B cell (primary cell): ENCODE measurements at regions not wholly inside any gene's neighbourhood (a gene's known extent, or its start where the extent isn't known, plus 50 kb on each side); places are given as distances from the start of the nearest gene placed in this dataset.

Experiments
- ATAC-seq: fragments of 200-7000 bp; cut with Tn5 transposase; one replicate; pipeline ENCODE4 v1.10.0; 2021; ENCODE audit warnings: low read depth, mild to moderate bottlenecking, moderate number of reproducible peaks, moderate library complexity
- CTCF ChIA-PET: fragments of 350-600 bp; sonication (Branson Sonifier 250); formaldehyde crosslinking; loops from one replicate; lab custom pipeline; 2021; ENCODE audit warnings: antibody characterized with exemption, inconsistent platforms; lab: Charles Lee
- POLR2A ChIA-PET: fragments of 350-600 bp; sonication (Branson Sonifier 250); formaldehyde crosslinking; loops from one replicate; lab custom pipeline; 2021; ENCODE audit warnings: antibody characterized with exemption; lab: Charles Lee
- DNase-seq: peaks from one replicate; pipeline ENCODE4 v3.0.0; 2013
- H2AFZ ChIP-seq: 2 replicates; pipeline ENCODE4 v1.6.1; 2012; ENCODE audit warnings: mild to moderate bottlenecking, low read depth, low read length; ENCODE audit not compliant: insufficient read depth, poor library complexity, severe bottlenecking
- H3K27ac ChIP-seq, 2 donors: 1 replicate in 1 of 2; 2 replicates in 1 of 2; pipeline ENCODE4 v1.5.1; 2012 to 2013; ENCODE audit warnings: low read length in 2 of 2, mild to moderate bottlenecking in 2 of 2, moderate library complexity in 1 of 2
- H3K27me3 ChIP-seq, 4 experiments: fragments of 200-600 bp in 1 of 4; sonication (generic) in 1 of 4; replicated peaks in 1 of 4; 1 replicate in 2 of 4; 2 replicates in 2 of 4; pipeline versions ENCODE4 v1.6.1 to v1.7.0; 2013 to 2016; ENCODE audit warnings: low read length in 3 of 4, mild to moderate bottlenecking in 2 of 4, mixed read lengths in 1 of 4, moderate library complexity in 1 of 4; ENCODE audit not compliant: insufficient read depth in 4 of 4, control insufficient read depth in 3 of 4; ENCODE audit errors: control extremely low read depth in 1 of 4
- H3K36me3 ChIP-seq, 2 experiments: replicated peaks in 1 of 2; 1 replicate in 1 of 2; 2 replicates in 1 of 2; pipeline versions ENCODE4 v1.6.1 to v1.7.1; 2013; ENCODE audit warnings: low read length in 1 of 2; ENCODE audit not compliant: insufficient read depth in 2 of 2, control insufficient read depth in 1 of 2; ENCODE audit errors: control extremely low read depth in 1 of 2, extremely low read depth in 1 of 2
- H3K4me1 ChIP-seq, 2 donors: fragments of 200-600 bp in 1 of 2; sonication (generic) in 1 of 2; 1 replicate in 1 of 2; 2 replicates in 1 of 2; pipeline versions ENCODE4 v1.5.1 to v1.6.1; 2013 to 2017; ENCODE audit warnings: low read length in 2 of 2; ENCODE audit not compliant: control insufficient read depth in 2 of 2, insufficient read depth in 2 of 2
- H3K4me2 ChIP-seq: replicated peaks from 2 replicates; pipeline ENCODE3; 2012; ENCODE audit warnings: mild to moderate bottlenecking, low read depth, low read length; ENCODE audit not compliant: poor library complexity, severe bottlenecking
- H3K4me3 ChIP-seq, 5 experiments: fragments of 200-600 bp in 1 of 5; sonication (generic) in 1 of 5; 1 replicate in 3 of 5; 2 replicates in 2 of 5; pipeline versions ENCODE4 v1.5.1 to v1.7.0; 2011 to 2016; ENCODE audit warnings: low read length in 4 of 5, mild to moderate bottlenecking in 4 of 5, low read depth in 2 of 5, control low read depth in 1 of 5, moderate library complexity in 1 of 5; ENCODE audit not compliant: insufficient read depth in 1 of 5; ENCODE audit errors: control extremely low read depth in 1 of 5, extremely low read depth in 1 of 5
- H3K79me2 ChIP-seq: fragments of 200-600 bp; sonication (generic); one replicate; pipeline ENCODE4 v1.6.0; 2016; ENCODE audit warnings: low read length; ENCODE audit not compliant: control insufficient read depth, insufficient read depth
- H3K9ac ChIP-seq: fragments of 200-600 bp; sonication (generic); 2 replicates; pipeline ENCODE4 v1.6.1; 2017; ENCODE audit warnings: mild to moderate bottlenecking, low read length, moderate library complexity
- H3K9me3 ChIP-seq, 3 donors: one replicate each; pipeline versions ENCODE4 v1.6.1 to v1.7.1; 2013; ENCODE audit warnings: low read length in 2 of 3; ENCODE audit not compliant: control insufficient read depth in 2 of 3, insufficient read depth in 1 of 3; ENCODE audit errors: control extremely low read depth in 1 of 3
- H4K20me1 ChIP-seq: 2 replicates; pipeline ENCODE4 v1.6.0; 2012; ENCODE audit warnings: mild to moderate bottlenecking, low read length; ENCODE audit not compliant: insufficient read depth, control insufficient read depth, poor library complexity, severe bottlenecking
- H3K27ac Mint-ChIP-seq: one replicate; pipeline ENCODE4 v1.8.0; 2021; ENCODE audit warnings: mixed read lengths
- H3K27me3 Mint-ChIP-seq: one replicate; pipeline ENCODE4 v1.8.0; 2021; ENCODE audit warnings: mixed read lengths
- H3K4me1 Mint-ChIP-seq: one replicate; pipeline ENCODE4 v1.8.0; 2021; ENCODE audit warnings: mixed read lengths
- H3K4me3 Mint-ChIP-seq: one replicate; pipeline ENCODE4 v1.8.0; 2021; ENCODE audit warnings: mixed read lengths
- H3K9me3 Mint-ChIP-seq: one replicate; pipeline ENCODE4 v1.8.0; 2022; ENCODE audit warnings: mixed read lengths; ENCODE audit not compliant: insufficient read depth
- CTCF ChIP-seq: fragments of 200-600 bp; IDR thresholded peaks from one replicate; pipeline ENCODE4 v1.8.0; 2022; ENCODE audit warnings: antibody characterized with exemption, mild to moderate bottlenecking
- EZH2 ChIP-seq: IDR thresholded peaks from 2 replicates; pipeline ENCODE4 v1.6.1; 2012; ENCODE audit warnings: borderline replicate concordance, low read depth, mild to moderate bottlenecking, moderate library complexity, low read length; ENCODE audit not compliant: insufficient read depth, poor library complexity, severe bottlenecking
- WGBS: methylation state at CpG from one replicate; pipeline ENCODE4 v1.1.5; 2013; ENCODE audit warnings: missing lambda C conversion rate; ENCODE audit not compliant: insufficient coverage; 5-methylcytosine and 5-hydroxymethylcytosine counted together
- intact Hi-C: fragments of 100-400 bp; cut with micrococcal nuclease; formaldehyde crosslinking; loops from one replicate; pipeline ENCODE4 v1.10.0; 2022

- CTCF ChIA-PET, result no interaction called here
- POLR2A ChIA-PET, result no interaction called here
- H3K27me3 ChIP-seq, result peaks cover 0 to 9% (median 0%) of the 10 kb centered on the region in 4 experiments
- Mint-ChIP-seq H3K9me3 (peaks cover 3% of the 10 kb centered on the region), H3K27ac (peak overlapping the region; percentile 29), H3K4me3 (no peak overlapping the region), H3K4me1 (peaks cover 11% of the 10 kb centered on the region), H3K27me3 (peaks cover 30% of the 10 kb centered on the region)
- TF ChIP-seq EZH2, result no peak
- no peak for TF ChIP-seq CTCF
- intact Hi-C loops, result no loop called here
- peaks cover 0 to 1% (median 0%) of the 10 kb centered on the region in 3 donors for H3K9me3 ChIP-seq
- DNase-seq (no peak), ATAC-seq (no peak)
- H2AFZ ChIP-seq, result no peak overlapping the region
- H3K79me2 ChIP-seq, result no peaks in the 10 kb centered on the region
- no peaks in the 10 kb centered on the region for H3K36me3 ChIP-seq
- H3K4me1 ChIP-seq, result peaks cover 7 to 12% of the 10 kb centered on the region in 2 donors
- H3K9ac ChIP-seq, result no peak overlapping the region
- no CpG with 5 or more reads among the region's 2 CpGs for WGBS
- no peak overlapping the region for H3K4me2 ChIP-seq
- no peak overlapping the region for H3K27ac ChIP-seq
- H4K20me1 ChIP-seq, result no peaks in the 10 kb centered on the region
- H3K4me3 ChIP-seq, result no peak overlapping the region
Observed at GRCh38 chr1:157247005-157247763, 109.0 kb upstream of the ETV3 start.

GRCh38 chr1:157245823-157246222 is 107.6 kb upstream of the ETV3 start:
- Histone ChIP-seq H3K79me2 (no peaks in the 10 kb centered on the region), H3K9ac (no peak overlapping the region), H3K9me3 (peaks cover 0 to 1% (median 0%) of the 10 kb centered on the region in 3 donors), H3K27me3 (peaks cover 0 to 4% (median 0%) of the 10 kb centered on the region in 4 experiments), H2AFZ (no peak overlapping the region), H3K4me2 (no peak overlapping the region), H3K27ac (no peak overlapping the region), H4K20me1 (no peaks in the 10 kb centered on the region), H3K36me3 (no peaks in the 10 kb centered on the region), H3K4me1 (peaks cover 7 to 12% of the 10 kb centered on the region in 2 donors), H3K4me3 (no peak overlapping the region)
- CTCF ChIA-PET, result no interaction called here
- no peak overlapping the region for H3K4me3 Mint-ChIP-seq
- peaks cover 11% of the 10 kb centered on the region for H3K4me1 Mint-ChIP-seq
- H3K27me3 Mint-ChIP-seq, result peaks cover 30% of the 10 kb centered on the region
- TF ChIP-seq CTCF (no peak), EZH2 (no peak)
- no peak overlapping the region for H3K27ac Mint-ChIP-seq
- no peak for ATAC-seq
- intact Hi-C loops, result no loop called here
- POLR2A ChIA-PET, result no interaction called here
- peaks cover 3% of the 10 kb centered on the region for H3K9me3 Mint-ChIP-seq
- no peak for DNase-seq
- WGBS, result 96% methylated on average over 2 of the region's 2 CpGs
